ENCODE measurements at regions not wholly inside any gene's neighbourhood (a gene's known extent, or its start where the extent isn't known, plus 50 kb on each side); places are given as distances from the start of the nearest gene placed in this dataset.

- DNase-seq, result no peak
These were observed 116.7 kb upstream of the MAN1A1 start for GRCh38 chr6:119466226-119466625.

DNA sequence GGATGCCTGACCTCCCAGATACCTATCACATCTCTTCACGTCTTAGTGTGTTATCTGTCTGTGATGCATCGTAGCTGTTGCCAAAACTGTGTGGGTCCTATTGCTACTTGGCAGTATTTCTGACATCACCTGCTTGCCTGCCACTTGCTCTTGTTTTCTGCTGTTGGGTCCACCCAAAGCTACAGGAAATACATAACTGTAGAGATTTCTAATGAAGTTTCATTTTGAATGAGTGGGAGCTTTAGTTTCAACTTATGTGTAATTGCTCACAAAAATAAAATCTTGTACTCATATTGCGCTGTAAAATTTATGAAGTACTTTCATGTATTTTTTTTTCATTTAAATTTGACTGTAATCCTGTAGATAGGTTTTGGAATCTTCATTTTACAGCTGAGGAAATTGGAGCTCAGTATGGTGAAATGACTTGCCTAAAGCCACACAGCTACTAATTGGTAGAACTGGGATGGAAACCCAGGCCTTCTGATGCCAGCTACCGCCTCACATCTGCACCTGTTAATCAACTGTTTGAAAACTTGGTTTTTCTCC is 113.6 kb upstream of the MAN1A1 start:
- DNase-seq, result no peak

DNA sequence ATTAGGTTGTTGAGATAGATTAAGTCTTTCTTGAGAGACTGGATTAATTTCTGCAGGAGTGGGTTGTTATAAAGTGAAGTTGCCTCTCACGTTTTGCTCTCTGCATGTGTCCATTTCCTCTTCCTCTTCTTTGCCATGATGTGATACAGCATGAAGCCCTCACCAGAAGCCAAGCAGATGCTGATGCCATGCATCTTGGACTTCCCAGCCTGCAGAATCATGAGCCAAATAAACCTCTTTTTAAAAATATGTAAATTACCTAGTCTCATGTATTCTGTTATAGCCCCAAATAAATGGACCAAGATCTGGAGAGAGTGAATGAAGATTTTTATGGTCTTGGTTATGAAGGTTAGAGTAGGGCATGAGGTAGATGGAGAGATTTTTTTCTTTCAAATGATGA is 111.6 kb upstream of the MAN1A1 start:
- no peak for DNase-seq

DNA sequence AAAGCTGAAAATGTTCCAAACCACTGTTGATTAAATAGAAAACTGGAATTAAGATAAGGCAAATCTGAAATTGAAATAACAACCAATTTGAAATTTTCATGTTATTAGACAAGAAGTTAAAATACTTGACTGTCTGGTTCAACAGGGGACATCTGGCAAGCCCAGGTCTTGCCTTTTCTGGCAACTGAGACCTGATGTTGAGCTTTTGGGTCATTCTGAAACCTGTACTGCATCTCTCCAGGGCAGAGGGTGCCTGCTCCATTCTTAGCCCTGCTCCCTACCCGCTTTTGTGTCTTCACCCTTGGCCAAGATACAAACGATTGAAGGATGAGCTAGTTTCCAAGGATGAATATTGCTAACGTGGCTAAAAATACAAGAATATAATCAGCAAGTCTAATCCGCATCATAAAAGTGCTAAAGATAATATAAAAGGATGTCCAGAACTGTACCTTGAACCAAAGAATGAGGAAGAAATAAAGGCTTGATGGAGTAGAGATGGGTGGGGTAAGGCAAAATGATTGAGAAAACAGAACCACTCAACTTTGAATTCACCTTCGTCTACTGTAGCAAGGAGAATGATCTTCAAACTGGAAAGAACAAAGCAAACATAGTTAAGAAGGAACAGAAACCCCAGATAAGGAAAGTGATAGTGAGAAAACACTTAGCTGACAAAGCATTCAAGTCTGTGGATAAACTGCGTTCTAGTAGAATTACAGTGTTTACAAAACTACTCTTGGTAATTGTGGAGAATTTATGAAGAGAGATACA is 109.8 kb upstream of the MAN1A1 start:
- DNase-seq, result no peak

- no peak for DNase-seq
These were observed 105.2 kb upstream of the MAN1A1 start for GRCh38 chr6:119454714-119455113.

GRCh38 chr6:119453242-119454200 is 104.0 kb upstream of the MAN1A1 start:
- DNase-seq, result no peak

- DNase-seq, result no peak
These were observed 100.0 kb upstream of the MAN1A1 start for GRCh38 chr6:119449331-119450156.

- no peak for DNase-seq
These were observed 98.4 kb upstream of the MAN1A1 start for GRCh38 chr6:119447921-119448320.

DNA sequence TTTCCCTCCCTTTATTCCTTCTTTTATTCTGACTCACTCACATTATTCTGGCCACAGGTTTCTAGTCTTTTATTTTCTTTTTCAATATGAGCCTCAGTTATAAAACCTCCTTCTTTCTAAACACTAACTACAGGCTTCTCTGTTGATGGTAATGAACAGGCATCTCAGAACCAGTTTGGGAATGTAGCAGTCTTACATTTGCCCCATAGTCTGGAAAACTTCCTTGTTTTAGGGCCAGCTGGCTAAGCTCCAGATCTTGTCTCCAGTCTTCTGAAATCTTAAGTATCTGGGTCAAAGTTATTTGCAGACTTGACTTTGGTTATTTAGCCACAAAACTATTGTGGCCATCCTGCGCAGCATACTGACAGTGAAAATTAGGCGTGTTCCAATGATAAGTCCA is 97.0 kb upstream of the MAN1A1 start:
- no peak for DNase-seq

GRCh38 chr6:119446115-119446554 is 96.6 kb upstream of the MAN1A1 start:
- no peak for DNase-seq

GRCh38 chr6:119445666-119446065 is 96.1 kb upstream of the MAN1A1 start:
- no peak for DNase-seq

DNA sequence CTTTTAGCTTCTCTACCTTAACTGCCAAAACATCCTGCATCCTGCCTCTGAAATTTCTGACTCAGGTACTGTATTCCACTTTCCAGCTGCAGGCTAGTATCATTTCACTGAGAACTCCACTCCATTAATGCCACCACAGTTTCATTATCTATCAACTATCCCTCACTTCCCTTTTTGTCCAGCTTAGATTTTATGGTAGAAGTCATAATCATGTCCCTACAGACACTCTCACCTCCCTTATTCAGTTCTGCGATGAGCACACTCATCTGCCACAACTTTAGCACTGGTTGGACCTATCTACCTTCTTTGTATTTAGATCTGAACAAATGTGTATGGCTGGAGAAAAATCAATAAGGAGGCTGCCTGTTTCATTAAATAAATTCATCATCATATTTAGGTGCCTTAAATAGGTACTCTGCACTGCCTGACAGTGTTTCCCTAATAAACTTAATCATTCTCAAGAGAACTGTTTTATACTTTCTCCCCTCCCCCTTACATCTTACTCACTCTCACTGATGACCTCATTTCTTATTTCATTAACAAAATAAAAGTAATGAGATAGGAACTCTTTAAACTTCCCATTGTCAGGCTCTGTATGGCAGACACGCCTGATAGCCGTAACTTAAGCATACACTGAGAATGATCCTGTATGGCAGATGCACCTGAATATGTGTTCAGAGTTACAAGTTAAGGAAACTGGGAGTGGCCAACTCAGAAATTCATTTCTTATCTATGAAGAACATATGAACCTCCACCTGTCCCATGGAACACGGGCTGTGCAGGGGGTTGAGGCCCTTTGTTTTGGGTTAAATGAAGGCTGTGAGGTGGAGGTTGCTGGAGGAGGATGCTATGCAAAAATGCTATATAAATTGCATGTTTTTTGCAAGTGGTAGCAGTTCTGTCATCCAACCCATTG is 95.3 kb upstream of the MAN1A1 start:
- DNase-seq, result no peak

DNA sequence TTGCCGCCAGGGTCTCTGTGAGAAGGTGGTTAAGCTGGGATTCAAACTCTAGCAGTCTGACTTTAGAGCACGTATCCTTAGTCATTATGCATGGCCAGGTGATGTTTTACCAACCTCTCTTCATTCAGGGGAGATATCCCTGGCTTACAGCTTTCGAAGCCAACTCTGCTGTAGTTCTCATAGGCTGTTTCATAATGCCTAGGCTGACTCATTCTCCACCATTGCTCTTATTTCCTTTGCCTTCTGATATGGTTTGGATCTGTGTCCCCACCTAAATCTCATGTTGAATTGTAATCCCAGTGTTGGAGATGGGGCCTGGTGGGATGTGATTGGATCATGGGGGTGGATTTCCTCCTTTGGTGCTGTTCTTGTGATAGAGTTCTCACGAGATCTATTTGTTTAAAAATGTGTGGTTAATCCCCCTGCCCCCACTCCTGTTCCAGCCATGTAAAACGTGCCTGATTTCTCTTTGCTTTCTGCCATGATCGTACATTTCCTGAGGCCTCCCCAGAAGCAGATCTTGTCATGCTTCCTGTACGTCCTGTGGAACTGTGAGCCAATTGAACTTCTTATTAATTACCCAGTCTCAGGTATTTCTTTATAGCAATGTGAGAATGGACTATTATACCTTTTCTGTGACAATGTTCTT is 94.6 kb upstream of the MAN1A1 start:
- DNase-seq, result no peak

- DNase-seq, result no peak
These were observed 93.2 kb upstream of the MAN1A1 start for GRCh38 chr6:119442776-119443184.

GRCh38 chr6:119440953-119441352 is 91.4 kb upstream of the MAN1A1 start:
- DNase-seq, result no peak

GRCh38 chr6:119436583-119436982 is 87.0 kb upstream of the MAN1A1 start:
- no peak for DNase-seq

DNA sequence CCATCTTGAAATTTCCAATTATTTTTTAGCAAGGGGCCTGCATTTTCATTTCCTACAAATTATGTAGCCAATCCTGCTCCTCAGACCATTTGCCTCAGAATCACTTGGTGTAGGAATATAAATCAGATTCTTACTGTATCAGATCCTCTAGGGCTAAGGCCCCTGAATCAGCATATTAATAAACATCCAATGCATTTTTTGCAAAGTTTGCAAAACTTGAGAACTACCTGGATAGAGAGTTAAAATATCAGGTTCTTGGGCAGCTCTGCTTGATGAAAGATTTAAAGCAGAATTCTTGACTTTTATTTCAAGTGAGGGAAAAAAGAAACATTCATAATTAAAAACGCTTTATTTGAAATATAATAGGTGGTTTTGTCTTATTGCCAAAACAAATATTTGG is 82.2 kb upstream of the MAN1A1 start:
- DNase-seq, result no peak

DNA sequence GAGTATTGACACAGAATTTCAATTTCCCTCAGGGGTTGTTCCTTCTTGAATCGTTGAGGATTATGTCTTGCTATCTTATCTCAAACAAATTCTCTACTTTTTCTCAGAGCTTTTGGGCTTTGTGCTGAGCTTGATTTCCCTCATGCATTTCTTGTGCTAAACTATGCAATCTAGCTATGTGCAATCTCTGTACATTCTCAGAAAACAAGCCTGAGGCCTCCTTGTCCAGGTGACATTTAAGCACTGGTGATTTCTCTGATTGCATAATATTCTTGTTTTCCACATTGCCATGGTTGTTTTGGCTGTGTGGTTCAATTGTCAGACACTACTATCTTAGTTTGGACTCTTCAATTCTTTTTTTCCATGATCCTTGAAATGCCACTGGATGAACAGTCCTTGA is 81.2 kb upstream of the MAN1A1 start:
- no peak for DNase-seq

DNA sequence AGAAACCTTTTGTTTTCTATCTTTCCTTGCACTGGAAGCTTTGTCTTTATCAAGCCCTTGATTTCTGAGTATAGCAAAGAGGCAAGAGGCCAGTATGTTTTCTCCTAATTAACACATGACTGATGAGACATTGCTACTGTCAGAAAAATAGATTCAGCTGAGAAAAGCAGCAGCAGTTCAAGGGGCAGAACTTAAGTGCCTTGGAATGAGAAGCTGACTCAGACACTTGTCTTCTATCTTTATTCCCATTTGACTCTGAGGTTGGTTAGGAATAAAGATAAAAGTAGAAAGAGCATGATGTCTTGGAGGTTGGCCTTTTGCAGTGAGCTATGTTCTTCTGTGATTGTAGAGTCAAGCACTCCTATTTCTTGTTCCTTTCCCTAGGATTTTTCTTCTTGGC is 79.1 kb upstream of the MAN1A1 start:
- no peak for DNase-seq

DNA sequence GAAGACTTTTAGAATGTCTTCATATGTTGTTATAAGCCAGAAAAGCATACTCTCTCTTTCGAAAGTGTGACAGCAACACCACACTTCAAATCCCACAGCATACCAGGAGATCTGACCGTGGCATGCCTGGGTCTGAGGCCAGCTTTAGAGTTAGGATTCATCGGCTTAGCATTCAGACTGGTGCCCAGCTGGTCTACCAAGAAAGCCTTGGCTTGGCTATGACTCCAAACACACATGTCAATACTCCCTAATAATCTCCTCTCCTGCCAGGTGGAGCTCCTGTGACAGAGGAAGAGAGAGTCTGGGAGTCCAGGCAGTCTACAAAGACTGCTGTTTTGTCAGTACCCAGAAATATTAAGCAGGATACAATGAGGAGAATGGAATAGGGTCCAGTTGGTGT is 77.1 kb upstream of the MAN1A1 start:
- no peak for DNase-seq

GRCh38 chr6:119423996-119424395 is 74.4 kb upstream of the MAN1A1 start:
- DNase-seq, result no peak

Data from stimulated activated CD4-positive, alpha-beta T cell treated with anti-CD3 and anti-CD28 coated beads, Interleukin-4, amount 100 ng/mL, for 1 hour (primary cell).